Retina (tissue), 1 donor: ENCODE measurements at regions not wholly inside any gene's neighbourhood (a gene's known extent, or its start where the extent isn't known, plus 50 kb on each side); places are given as distances from the start of the nearest gene placed in this dataset.
A peak's percentile ranks its signal among the peaks of the same experiment; 100 is the strongest.
"Not testable (repeated sequence)": the region's sequence is repeated elsewhere in the genome, so short reads cannot be mapped to it uniquely, and the experiment has no call there.

Source experiments
- DNase-seq: peaks from one replicate; pipeline ENCODE4 v3.0.0-alpha.2; 2016

DNA sequence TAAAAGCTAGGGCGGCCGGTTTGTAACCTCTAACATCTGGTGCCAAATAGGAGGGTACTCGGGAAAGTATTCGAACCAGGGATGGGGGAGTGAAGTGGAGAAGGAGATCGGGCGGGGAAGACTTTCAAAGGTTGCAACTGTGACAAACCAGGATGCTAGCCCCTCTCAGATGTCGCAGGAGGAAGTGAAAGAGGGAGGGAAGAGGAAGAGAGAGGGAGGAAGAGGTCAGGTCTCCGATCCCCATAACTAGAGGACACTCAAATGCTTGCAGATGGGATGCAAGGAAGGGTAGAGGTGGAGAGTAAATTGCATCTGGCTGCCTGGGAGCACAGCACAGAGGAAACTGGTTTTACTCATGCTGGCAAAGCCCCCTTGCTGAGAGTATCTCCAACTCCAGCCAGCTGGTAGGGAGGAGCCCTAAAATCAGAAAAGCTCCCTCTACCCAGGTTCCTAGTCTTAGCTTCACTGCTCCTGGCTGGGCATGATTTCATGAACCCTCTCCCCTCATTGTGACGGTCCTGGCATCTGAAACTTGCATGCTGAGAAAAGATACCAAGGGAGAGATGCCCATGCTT is 696.7 kb upstream of the TBX3 start:
- no peak for DNase-seq

DNA sequence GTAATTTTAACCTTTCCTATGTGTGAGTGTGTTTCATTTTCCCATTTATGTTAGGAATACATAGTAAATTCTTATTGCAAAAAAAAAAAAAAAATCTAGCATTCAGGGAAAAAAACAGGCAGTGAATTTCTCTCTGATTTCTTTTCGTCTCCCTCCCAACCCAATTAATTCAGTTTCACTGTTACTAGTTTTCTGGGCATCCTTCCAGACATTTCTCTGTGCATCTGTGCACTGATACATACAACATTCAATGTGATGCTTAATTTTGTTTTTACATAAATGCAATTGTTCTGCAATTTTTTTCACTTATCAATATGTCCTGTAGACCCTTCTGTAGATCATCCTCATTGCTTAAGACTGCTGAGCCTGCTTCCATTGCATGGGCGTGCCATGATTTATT is 694.3 kb upstream of the TBX3 start:
- no peak for DNase-seq

DNA sequence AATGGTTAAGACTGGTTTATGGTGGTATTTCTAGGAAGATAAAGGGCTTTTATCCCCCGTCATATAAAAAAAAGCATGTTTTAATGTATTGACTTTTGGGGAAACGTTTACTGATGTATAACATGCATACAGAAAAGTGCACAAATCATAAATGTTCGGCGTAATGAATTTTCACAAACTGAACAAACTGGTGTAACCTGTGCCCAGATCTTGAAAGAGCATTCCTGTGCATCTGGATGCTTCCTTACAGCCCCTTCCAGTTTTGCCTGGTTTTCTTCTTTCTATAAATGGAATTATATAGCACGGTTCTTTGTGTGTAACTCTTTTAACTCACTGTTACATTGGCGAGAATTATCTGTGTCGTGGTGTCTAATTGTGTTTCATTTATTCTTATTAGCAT is 693.8 kb upstream of the TBX3 start:
- DNase-seq: no peak

DNA sequence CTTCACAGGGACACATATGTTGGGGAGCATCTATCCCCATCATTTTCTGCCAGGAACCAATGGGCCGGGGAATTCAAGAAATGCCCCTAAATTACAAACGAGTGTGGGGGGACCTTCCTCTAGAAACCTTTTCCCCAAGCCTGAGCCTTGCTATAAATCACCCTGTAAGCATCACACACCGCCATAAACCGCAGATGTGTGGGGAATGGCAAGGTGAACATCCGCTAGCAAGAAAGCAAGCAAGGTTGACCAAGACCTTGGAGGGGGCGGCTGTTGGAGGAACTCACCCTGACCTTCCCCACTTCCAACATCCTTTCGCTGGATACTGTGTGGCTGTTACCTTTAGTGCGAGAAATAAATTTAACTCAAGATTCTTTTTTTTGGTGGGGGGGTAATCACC is 693.3 kb upstream of the TBX3 start:
- no peak for DNase-seq

DNA sequence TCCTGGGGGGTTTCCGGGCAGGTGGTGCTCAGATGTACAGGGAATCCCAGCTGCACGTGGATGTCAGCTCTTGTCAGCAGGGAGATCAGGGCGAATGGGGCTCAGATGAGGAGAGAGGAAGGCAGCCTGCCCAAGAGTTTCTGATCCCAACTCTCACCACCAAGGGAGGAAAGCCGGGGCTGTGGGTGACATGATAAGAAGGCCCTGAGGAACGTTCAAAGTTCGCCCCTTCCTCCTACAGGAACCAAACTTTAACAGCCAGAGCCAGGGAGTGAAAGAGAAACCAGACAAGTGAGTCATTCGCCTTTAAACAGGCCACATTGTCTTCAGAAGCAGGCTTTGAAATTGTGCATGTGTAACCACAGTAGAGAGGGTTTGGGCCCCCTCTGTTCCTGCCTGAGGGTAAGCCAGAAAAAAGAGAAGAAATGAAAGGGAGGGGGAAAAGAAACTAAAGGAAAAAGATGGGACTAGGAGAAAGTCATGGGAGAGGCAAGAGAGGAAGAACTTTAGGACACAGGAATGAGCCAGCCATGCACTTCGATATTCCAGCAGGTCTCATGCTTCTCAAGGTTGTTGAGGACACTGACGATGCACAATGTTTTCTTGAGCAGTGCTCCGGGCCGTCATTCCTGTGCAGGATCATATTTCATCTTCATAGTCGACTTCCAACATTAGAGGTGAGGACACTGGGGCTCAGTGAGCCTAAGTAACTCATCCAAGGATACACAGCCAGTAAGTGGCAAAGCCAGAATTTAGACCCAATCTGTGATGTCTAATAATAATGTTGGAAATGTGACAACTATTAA is 691.4 kb upstream of the TBX3 start:
- no peak for DNase-seq

DNA sequence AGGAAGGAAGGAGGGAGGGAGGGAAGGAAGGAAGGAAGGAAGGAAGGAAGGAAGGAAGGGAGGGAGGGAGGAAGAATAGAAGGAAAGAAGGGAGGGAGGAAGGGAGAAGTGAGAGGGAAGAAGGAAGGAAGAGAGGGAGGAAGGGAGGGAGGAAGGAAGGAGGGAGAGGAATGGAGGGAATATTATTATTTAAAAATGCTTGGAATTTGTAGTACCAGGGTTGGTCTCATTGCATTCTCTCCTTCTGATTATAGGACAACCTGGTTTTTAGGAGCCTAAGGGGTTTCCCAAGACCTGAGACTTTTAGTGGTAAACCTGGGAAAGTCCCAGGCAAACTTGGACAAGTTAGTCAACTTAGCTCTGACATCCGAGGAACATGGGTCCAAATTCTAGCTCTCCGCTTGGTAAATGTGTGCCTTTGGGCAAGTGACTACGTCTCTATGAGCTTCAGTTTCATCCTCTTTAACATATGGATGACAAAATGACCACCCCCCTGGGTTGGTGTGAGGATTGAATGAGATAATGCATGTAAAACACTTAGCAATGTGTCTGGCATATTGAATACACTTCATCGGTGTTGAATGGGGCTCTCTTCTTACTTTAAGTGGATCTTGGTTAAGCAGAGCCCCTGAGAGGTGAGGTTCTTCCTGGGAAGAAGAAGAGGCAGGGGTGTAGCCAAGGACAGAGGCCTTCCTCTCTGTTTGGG is 690.7 kb upstream of the TBX3 start:
- DNase-seq: no peak

DNA sequence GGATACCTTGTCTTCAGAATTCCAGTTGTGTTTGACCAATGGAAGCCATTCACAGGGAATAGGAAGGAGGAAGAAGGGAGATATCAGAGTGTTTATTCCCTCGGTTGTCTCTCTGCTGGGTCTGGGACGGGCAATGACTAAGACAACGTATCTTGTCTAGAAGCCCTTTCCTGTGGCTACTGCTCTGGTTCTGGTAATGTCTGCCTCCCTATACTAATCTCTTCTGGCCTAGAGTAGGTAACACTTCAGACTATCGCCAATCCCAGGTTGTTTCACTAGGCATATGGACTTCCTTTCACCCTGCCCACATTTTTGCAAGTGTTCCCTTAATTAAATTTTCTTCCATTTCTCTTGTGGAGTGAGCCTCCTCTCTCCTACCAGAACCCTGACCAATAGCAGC is 687.7 kb upstream of the TBX3 start:
- no peak for DNase-seq

DNA sequence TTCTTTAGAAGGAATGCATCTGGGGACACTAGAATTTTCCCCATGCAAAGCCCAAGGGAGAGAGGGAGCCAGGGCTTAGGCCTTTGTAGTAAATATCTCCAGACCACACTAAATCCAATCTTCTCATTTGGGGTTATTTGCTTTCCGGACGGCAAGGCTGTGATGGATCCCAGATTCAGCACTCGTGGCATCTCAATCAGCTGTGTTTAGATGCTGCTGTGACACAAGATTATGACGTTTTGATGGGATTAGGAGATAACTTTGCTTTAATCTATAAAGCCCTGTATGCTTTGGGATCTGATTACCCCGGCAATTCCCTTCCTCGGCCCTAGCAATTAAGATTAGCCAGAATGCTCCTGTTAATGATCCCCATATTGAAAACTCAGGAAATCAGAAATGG is 686.7 kb upstream of the TBX3 start:
- no peak for DNase-seq

DNA sequence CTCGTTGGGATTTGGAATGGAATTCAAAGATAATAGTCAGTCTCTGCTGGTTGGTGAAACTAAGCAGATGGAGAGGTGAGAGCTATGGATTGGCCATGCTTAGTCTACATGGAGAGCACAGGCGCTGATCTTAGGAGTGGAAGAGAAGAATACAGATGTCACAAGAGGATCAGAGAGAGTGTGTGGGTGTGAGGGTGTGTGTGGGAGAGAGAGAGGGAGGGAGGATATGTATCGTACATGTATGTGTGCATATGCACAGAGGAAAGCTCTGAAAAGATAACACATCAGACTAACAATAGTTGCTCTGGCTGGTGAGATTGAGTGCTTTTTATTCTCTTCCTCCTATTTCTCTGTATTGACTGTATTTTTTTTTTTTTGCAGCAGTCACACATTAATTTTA is 686.2 kb upstream of the TBX3 start:
- no peak for DNase-seq

DNA sequence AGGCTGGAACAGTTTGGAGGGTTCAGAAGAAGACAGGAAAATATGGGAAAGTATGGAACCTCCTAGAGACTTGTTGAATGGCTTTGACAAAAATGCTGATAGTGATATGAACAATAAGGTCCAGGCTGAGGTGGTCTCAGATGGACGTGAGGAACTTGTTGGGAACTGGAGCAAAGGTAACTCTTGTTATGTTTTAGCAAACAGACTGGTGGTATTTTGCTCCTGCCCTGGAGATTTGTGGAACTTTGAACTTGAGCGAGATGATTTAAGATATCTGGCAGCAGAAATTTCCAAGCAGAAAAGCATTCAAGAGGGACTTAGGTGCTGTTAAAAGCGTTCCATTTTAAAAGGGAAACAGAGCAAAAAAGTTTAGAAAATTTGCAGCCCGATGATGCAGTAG is 682.3 kb upstream of the TBX3 start:
- not testable (repeated sequence) for DNase-seq

DNA sequence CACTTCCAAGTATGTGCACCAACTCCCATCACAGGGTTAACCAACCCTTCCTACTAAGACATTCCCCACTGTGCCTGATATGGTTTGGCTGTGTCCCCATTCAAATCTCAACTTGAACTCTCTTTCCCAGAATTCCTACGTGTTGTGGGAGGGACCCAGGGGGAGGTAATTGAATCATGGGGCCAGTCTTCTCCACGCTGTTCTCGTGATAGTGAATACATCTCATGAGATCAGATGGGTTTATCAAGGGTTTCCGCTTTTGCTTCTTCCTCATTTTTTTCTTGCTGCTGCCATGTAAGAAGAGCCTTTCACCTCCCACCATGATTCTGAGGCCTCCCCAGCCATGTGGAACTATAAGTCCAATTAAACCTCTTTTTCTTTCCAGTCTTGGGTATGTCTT is 681.8 kb upstream of the TBX3 start:
- DNase-seq: not testable (repeated sequence)

DNA sequence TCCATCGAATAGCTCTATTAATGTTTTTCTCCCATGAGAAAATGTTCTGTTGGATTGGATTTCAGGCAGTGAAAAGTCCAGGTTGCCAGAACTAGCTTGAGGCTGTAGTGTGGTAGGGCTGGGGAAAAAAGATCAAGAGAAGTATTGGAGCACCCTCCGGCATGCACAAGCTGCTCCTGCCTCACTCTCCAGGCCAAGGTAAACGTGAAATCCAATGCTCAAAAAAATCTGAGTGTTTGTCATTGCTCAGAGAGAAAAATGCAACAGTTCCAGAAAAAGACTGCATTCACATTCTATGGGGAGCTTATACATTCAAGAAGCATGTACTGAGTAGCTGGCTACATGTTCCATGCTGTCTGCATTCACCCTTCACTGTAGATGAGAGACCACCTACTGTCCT is 680.9 kb upstream of the TBX3 start:
- DNase-seq: no peak

DNA sequence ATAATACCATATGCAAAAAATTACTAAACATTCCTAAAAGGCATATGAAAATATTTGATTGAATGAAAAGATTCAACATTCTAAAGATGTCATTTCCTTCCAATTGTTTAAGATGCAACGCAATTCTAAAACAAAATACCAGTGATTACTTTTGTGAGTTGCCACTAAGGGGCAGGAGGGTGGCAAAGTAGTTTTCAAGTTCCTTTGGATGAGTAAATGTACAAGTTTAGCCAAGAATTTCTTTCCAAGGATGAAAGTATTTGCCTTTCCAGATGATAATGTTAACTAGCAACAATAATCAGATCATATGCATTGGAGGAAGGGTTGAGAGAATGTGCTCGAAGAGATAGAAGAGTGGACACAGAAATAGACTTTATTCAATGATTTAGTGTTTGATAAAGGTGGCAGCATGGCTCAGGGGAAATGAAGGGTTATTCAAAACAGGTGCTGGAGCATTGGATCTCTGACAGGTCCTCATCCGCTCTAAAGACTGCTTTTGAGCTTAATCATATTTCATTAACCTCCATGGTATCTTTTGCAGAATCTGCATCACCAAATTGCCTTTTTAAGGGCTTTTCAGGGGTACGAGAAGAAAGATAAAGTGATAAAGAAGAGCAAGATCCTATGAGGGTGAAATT is 678.5 kb upstream of the TBX3 start:
- no peak for DNase-seq

DNA sequence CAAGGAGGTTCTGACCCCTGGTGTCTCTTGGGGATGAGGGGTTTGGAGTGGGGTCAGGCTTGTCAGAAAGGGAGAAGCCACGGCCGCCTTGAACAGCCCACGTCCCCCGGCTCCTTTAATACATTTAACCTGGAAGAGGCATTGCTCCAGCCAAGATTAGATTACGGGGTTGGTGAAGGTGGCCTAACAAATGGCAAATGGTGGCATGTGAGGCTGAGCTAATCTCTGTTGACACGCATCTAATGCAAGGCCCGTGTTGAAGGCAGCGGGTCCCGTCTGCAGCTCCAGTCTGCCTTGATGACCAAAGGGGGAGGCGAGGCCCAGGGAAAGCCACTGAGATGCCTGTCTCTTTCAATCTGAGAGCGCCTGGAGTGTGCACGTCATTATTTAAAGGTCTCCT is 673.7 kb upstream of the TBX3 start:
- no peak for DNase-seq

DNA sequence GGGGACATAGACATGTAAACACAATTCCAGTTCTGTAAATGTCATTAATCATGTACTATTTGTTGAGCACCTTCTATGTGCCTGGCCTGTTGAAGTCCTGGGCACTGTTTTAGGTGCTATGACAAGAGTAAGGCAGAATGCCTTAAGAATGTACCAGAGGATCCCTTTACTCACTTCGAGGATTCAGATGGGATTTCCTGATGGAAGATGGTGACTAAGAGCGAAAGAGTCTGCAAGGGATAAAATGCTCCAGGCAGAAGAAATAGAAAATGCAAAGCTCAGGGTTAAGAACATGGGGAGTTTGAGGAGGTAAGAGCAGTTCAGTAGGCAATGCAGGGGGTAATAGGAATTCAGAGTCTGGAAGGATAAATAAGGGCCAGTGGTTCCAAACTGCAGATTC is 671.3 kb upstream of the TBX3 start:
- DNase-seq: no peak

DNA sequence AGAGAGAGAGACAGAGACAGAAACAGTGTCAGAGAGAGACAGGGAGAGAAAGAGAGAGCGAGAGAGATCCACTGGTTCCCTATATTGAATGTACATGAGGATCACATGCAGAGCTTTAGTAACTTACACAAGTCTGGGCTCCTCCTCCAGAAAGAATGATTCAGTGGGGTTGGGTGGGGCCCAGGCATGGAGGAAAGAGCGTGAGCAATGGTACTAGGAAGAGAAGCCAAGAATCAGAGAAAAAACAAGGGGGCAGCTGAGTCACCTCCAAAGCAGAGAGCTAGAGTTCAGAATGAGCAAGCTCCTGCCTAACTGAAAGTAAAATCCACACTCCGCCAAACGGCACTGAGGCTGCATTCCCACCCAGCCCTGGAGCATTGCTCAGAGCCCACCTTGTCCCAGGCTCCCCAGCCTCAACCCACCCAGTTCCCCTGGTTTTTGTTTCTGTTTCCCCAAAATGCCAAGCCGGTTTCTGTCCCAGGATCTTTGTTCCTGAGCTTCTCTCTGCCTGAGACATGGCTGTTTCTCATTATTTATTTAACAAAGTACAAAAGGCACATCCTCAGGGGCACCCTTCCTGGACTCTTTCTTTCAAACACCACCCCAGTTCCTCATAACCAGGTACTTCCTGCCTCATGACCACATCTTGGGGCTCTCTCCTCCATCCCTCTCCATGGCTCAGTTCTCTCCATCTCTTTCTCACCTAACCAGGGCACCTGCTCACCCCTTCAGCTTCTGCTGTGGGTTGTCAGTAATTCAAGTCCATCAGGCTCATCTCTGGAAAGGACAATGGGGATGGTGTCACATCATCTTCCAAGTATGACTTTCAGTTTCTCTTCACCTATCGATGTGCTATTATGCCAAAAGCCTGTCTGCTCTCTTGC is 670.3 kb upstream of the TBX3 start:
- DNase-seq: no peak

DNA sequence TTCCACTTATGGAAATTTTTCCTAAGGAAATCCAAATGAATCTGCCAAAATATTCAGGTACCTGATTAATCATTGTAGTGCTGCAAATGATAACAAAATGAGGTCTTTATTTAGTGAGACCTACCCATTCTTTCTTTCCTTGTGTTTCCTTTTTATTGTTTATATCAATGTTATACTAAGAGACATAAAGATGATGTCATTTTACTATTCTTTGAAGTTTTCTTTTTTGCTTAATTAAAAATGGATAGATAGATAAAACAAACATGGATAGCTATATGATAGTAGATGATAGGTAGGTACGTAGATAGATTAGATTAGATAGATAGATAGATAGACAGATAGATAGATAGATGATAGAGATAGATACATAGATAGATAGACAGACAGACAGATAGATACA is 669.5 kb upstream of the TBX3 start:
- no peak for DNase-seq

DNA sequence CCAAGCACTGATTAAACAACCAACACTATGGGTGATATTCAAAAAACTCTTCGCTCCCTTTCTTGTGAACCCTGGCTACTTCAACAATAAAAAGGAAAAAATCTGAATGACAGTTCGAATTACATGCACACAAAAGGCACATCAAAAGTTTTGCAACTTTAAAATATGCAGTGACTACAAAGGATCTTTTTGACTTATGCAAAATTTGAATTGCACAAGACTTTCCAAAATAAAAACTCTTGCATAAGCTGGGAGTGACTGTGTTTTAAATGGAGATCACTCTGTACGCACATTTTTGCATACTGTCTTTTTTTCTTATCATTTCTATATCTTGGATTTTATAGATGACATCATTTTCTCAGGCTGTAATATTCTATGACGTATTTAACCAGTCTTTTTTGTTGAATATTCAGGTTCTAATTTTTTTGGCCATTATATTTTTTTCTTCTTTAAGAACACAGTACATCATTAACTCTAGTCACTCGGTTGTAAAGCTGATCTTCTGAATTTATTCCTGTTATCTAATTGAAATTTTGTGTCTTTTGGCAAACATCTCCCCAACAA is 667.6 kb upstream of the TBX3 start:
- no peak for DNase-seq

DNA sequence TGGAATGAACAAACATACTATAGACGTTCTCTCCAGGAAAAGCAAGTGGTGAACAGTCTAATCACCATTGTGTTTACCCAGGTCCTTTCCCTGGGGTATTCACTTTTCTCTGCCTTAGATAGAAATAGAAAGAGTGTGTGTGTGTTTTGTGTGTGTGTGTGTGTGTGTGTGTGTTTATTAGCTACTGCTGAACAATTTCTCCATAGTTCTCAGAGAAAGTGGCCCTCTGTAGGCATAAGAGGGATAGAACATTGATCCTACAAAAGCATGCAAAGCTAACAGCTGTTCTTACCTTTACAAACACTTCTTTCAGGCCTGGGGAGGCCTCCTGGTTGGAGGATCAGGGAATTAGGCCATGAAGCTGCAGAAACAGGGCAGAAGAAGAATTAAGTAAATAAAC is 665.7 kb upstream of the TBX3 start:
- DNase-seq: no peak

DNA sequence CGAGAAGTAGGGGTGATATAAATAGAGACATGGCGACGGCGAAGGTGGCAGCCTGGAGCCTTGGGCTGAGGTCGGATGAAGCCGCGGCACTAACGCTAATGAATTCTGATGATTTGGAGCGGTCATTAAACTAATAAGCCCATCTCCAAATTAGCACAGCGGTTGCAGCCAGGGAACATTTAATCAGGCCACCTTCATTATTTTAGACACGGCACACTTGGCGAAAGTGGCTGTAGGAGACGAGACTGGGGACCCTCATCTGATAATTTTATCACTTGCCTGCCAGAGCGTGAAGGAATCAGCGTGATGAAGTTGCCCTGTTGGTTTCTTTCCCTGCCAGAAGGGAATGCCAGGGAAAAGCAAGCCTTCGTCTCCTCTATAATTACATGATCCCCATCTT is 664.3 kb upstream of the TBX3 start:
- DNase-seq: peak; percentile 84

DNA sequence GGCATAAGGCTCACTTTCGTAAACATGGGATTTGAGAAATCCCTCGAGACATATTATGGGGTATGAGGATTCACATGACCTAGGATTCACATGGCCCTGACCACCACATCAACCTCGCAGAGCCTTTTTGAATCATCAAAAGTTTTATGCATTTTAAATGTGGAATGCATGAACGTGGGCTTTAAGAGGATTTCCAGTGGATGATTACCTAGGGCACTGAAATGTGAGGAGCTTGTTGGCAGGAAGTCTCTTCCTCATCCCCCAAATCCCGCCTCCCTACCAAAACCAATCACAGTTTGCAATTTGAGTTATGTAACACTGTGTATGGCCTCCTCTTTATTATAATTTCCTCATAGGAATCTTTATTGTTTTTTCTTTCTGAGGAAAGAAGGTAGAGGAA is 659.6 kb upstream of the TBX3 start:
- DNase-seq: no peak

DNA sequence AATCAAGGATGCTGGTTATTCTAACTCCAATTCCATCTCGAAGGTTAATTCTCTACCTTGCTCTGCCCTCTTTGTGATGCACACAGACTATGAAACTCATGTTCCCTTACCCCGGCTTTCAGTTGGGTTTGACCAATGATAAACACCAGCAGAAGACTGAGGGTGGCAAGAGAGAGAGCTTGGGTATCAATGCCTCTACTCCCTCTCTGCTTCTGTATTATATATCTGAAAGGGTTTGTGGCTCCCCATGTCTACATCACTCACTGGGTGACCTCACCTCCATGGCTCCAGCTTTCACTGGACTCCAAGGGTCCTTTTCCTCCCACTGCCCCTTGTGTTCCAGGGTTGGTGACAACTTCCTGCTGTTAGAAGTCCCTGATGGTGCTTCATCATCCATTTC is 659.0 kb upstream of the TBX3 start:
- no peak for DNase-seq

DNA sequence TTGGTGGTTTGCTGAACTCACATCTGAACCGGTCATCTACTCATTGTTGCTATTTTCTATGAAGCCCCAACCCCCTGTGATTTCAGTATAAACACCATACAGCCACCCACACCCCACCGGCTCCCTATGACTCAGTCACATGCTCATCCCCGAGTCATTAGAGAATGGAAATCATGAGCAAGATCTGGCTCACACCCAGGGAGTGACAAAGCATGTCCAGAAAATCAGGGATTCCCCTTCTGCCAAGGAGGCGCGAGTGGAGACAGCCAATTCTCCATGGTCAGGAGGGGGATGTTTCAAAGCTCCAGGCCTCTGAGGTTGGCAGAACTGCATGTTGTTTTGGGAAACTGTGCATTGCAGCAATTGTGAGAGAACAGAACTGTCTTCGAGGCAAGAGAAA is 657.5 kb upstream of the TBX3 start:
- no peak for DNase-seq
